ENCODE measurements at regions not wholly inside any gene's neighbourhood (a gene's known extent, or its start where the extent isn't known, plus 50 kb on each side); places are given as distances from the start of the nearest gene placed in this dataset.

DNA sequence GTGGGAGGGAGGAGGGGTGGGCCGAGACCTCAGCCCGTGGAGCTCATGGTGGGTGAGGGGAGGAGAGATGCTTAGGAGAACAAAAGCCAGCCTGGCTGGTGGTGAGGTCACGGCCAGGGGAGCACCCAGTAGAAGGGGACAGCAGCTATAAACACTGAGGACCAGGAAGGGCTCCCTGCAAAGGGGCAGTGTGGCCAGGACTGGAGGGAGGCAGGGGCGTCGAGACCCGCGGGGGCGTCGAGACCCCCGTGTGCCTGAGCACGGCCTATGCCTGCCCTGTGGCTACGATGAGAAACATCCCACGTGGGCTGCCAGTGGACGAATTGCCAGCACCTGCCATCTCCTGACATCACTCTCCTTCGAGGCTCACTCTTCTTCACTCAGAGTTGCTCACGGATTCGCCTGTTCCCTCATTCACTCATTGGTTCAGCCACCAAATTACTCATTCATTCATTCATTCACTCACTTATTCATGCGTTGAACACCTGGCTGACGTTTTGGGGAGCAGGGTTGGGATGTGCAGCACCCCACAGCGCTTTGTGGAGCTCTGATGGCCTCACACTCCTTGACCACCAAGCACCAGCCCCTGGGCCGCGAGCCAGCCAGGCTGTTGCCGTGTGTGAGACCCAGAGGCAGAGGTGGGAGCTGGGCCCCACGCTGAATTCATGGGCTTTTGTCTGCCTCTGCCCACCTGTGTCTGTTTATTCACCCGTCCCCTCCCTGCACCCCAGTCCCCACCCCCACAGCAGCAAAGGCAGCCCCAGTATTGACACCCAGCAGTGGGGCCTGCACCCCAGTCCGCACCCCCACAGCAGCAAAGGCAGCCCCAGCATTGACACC, 61.2 kb upstream of the BHLHE23 start:
- no peak for DNase-seq

DNA sequence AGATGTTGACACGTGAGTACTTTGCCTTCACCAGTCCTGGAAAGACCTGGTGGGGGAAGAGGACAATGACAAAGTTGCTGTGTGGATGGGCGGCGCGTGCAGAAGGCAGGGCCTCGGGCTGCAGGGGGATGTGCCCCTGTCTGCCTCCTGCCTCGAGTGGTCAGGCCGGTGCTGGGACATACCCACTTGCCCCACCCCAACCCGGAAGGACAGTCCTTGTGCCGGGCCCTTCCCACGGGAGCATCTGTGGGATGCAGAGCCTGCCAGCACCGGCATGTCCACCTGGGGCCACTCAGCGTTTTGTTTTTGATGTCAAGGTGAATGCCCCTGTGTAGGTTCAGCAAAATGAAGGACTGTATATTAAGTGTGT, 60.5 kb upstream of the BHLHE23 start:
- DNase-seq = no peak

DNA sequence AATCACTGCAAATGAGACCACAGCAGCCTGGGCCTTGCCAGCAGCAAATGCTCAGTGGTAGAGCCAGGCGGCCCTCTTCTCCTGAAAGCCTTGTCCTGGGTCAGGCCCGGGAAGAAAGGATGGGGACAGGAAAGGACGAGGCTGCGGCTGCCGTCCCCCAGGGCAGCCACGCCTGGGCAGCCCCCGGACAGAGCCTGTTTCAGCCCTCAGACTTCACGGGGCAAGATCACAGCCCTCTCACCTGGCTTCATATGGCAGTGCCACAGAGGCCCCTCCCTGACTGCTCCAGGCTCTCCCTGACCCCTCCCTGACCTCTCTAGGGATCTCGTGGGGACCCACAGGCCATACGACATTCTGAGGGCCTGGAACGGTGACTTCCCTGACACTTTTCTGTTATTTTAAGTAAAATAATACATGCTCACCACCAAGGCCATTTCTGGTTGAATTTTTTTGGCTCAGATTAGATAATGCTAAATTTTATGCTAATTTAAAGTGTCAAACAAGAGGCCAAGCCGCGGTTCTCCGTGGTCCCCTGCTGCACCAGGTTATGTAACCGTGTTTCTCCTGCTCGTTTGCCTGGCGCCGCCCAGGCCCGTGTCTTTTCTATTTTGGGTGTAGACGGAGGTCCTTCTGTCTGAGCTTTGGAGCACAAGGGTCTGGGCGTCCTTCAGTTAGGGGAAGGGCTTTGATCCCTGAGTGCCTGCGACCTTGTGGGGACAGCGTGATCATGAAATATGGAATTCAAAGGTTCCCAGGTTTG, 59.9 kb upstream of the BHLHE23 start:
- DNase-seq = no peak

DNA sequence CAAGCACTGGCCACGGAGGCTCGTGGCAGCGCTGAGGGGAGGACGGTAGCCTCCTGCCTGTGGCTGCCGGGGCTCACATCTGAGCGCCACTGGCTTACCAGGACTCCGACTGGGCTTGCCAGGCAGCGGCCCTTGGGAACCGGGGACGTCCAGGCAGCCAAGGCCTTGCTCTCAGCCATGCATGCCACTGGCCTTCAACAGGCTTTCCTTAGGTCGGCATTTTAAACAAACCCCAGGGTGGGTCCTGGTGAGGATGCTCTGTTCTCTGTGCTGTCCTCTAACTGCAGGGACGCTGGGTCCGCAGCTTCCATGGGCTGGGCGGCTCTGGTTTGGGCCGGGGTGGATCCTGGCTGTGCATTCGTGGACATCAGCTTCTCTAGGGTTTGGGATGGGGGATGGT, 59.1 kb upstream of the BHLHE23 start:
- DNase-seq = no peak

DNA sequence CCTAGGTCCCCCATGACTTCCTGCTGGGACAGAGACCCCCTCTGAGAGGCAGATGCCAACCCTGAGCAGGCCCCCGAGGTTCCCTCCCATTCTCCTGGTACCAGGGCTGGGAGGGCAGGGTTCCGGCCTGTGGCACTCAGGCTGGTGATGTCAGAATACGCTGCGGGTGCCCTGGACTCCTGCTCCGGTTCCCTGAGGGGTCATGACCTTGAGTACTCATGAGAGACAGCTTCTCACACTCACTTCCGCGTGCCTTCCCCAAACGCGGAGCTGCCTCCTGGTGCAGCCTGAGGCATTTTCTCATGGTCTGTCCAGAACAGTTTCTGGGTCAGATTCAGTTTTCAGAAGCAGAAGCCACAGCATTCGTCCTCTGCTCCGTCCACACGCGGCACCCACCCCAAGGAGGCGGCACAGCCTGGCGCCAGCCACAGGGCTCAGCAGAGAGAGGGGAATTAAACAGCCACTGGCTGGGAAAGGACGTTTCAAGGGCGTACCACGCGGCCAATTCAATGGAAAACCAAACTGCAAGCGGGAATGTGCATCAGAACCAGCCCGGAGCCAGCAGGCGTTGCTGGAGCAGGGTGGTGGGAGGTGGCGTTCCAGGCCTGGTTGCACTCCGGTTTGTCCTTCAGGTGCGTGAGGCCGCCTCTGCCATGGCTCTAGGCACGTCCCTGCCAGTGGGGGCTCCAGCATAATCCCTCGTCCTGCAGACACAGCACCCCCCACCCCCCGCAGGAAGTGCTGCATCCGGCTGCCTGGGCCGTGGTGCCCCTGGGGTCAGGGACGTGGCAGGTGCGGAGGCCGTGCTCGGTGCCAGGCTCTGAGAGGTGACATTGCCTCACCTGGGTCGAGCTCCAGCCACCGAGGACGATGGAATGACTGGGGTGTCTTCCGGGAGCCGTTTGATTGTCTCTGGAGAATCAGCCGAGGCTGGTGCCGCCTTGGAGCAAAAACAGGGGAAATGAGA, 58.3 kb upstream of the BHLHE23 start:
- DNase-seq = no peak

DNA sequence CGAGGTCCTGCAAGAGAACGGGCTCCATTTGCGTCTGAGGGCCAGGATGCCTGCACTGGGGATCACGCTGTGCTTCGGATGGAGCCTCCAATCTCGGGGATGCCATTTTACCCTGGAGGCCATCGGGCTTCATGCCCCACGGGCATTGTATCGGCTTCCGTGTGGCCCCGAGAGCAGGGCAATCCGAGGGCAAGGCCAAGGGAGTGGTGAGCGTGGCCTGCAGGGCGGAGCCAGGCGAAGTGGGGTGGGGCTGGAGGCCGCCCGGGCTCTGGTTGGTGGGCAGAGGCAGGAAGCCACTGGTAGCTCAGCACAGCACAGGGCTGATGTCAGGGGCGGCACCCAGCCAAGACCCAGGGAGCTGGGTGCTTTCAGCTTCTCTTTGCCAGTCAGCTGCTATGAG, 57.5 kb upstream of the BHLHE23 start:
- DNase-seq = no peak

DNA sequence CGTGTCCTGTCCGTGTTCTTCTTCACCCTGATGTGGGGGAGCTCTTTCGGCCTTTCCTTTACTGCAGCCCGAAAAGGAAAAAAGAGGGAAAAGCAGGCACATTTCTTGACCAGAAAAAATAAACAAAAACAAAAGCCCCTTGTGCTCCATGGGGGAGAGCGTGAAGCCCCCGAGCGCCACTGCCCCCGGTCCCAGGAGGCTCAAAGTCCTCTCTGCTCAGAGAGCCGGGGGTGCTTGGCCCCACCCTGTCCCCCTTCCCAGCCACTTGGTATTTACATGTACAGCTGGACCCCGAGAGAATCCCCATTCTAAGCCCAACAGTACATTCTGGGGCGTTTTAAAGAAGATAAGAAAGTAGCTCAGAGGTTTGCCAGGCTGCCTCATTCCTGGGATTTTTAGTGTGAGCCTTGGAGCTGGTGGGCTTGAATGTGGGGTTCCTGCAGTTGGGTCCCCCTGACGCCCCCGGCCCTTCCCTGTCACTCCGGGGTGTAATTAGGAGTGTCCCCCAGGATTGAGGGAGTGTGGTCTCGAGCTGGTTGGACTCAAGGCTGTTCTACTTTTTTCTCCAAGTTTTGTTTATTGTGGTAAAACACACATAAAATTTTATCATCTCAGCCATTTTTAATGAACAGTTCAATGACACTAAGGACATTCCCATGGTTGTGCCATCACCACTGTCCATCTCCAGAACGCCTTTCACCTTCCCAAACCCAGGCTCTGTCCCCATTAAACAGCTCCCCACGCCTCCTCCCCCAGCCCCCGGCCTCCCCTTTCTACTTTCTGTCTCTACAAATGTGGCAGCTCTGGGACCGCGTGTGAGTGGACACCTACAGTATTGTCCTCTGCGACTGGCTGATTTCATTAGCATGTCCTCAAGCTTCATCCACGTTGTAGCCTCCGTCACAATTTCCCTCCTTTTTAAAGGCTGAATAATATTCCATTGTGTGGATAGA, 55.7 kb upstream of the BHLHE23 start:
- DNase-seq = no peak

DNA sequence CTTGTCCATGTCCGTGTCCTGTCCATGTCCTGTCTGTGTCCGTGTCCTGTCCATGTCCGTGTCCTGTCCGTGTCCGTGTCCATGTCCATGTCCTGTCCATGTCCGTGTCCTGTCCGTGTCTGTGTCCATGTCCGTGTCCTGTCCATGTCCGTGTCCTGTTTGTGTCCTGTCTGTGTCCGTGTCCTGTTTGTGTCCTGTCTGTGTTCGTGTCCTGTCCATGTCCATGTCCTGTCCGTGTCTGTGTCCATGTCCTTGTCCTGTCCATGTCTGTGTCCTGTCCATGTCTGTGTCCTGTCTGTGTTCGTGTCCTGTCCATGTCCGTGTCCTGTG, 55.0 kb upstream of the BHLHE23 start:
- no peak for DNase-seq

DNA sequence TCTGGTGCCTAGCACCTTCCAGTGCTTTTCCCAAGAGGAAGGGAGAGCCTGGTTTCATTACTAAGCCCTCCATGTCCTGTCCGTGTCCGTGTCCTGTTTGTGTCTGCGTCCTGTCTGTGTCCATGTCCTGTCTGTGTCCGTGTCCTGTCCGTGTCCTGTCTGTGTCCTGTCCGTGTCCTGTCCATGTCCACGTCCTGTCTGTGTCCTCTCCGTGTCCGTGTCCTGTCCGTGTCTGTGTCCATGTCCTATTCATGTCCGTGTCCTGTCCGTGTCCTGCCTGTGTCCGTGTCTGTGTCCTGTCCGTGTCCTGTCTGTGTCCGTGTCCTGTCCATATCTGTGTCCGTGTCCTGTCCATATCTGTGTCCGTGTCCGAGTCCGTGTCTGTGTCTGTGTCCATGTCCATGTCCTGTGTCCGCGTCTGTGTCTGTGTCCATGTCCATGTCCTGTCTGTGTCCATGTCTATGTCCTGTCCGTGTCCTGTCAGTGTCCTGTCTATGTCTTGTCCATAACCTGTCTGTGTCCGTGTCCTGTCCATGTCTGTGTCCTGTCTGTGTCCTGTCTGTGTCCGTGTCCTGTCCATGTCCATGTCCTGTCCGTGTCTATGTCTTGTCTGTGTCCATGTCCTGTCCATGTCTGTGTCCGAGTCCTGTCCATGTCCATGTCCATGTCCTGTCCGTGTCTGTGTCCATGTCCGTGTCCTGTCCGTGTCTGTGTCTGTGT, 54.4 kb upstream of the BHLHE23 start:
- no peak for DNase-seq

DNA sequence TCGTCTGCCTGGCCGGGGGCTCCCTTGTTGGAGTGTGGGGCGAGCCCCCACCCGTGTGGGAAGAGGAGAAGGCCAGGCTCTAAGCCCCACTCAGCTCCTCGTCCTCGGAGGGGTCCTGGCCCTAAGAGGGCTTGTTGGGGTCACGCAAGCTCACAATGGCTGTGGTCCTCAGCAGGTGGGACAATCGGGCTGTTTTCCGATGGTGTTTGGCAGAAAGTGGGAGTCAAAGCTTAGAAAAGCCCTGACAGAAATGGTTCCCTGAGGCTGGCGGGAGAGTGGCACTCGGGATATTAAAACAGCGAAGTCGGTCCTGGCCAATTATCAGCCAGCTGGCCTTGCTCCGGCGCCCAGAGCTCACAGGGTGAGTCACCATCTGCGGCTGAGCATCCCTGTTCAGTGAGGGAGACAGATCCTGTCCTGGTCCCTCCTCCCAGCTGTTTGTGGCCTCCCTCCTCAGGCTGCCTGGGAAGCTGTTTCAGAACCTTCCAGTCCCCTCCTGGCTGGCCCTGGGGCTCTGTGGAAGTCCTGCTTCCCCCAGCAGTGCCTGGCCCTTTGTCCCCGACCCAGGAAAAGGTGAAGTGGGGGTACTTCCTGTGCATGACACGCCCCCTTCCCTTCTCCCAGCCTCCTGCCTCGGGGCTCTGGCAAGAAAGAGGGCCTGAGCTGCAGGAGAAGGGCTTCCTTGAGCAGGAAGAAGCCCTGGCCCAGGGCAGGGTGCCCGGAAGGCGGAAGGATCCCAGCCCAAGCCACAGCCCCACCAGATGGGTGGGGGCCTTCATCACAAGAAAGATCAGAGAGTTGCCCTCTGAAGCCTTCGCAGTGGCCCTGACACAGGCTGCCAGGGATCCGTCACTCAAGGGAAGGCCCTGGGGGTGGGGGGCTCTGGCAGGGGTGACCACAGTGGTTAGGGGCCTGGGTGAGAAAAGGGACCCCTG, 53.6 kb upstream of the BHLHE23 start:
- DNase-seq = no peak

DNA sequence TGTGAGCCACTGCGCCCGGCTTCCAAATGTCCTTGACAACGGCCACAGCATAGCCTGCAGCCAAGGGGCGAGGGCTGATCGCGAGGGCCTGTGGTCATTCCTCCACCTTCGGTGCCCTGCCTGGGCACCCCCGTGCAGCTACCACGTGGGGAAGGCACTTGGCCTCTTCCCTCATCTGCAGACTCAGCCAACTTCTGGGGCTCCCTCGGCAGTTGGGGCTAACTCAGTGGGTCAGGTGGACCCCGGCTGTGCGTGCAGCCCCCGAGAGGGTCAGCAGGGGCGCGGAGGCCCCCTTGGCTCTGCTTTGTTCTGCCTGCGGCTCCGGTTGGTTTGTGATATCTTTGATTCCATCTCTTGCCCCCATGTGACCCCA, 52.9 kb upstream of the BHLHE23 start:
- no peak for DNase-seq

DNA sequence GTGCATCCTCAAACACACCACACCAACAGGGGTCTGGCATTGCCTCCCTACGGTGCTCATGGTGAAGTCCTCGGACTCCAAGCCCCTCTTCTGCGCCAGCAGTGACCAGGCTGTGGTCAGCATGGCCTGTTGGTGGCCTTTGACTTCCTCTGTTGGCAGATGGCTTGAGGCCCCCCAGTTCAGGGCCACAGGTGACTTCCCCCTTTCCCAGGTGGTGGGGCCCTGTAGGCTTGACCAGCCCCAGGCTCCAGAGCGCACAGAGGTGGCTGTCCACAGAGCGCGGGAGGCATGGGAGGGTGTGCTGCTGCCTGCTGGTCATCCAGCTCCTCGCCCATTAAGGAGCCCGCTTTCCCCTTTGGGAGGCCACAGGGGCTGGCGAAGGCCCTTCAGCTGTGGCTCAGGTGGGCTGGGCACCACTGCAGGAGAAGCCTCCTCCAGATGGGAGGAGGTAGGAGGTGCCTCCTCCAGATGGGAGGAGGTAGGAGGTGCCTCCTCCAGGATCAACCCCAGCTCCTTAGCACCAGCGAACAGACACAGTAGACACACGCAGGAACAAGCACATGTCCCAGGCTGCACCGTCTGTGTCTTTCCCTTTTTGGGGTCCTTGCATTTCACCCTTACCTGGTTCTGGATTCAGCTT, 52.1 kb upstream of the BHLHE23 start:
- DNase-seq = no peak

DNA sequence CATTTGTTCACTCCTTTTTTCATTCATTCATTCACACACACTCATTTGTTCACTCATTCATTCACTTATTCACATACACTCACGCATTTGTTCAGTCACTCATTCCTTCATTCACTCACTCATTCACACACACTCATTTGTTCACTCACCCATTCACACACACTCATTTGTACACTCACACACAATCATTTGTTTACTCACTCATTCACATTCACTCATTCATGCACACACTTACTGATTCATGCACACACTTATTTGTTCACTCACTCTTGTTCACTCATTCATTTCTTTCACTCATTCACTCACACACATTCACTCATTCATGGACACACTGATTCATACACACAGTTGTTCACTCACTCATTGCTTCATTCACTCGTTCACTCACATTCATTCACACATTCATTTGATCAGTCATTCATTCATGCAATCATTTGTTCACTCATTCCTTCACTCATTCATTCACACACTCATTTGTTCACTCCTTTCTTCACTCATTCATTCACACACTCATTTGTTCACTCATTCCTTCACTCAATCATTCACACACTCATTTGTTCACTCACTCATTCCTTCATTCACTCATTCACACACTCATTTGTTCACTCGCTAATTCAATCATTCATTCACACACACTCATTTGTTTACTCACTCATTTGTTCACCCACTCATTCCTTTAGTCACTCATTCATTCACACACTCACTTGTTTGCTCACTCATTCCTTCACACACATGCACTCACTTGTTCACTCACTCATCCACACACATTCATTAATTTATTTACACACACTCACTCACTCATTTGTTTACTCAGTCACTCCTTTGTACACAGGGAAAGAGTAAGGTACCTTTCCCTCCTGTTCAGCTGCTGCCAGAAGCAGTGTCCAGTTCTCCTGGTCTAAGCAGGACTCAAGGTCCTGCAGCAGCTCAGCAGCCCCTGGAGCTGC, 50.7 kb upstream of the BHLHE23 start:
- no peak for DNase-seq

DNA sequence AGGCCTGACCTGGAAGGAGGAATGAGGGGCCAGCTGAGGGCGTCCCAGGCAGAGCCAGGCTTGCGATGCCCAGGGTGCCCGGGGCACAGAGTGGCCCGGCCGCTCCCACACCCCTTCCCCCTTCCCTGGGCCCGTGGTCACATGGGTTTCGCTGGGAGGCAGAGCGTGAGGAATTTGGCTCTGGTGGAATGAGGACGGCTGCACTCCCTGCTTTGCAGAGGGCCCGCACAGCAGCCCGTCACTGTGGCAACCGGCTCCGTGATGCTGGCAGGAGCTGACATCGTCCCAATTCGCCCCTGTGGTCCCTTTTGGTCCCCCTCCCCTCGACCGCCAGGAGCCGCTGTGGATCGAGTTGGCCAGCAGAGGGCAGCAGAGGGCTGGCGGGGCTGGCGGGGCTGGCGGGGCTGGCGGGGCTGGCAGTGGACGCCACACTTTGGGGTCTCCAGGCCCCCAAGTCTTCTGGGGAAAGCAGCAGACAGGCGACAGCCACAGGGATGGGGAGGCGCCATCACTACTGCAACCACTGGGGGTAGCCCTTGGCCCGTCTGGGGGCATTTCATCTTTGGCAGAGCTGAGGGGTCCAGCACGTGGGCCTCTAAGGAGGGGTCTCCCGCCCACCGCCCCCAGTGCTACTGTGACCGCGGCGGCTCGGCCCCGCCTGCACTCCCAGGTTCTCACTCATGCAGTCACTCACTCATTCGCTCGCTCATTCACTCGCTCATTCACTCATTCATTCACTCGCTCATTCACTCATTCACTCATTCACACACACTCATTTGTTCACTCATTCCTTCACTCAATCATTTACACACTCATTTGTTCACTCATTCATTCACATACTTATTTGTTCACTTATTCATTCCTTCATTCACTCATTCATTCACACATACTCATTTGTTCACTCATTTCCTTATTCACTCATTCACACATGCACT, 49.7 kb upstream of the BHLHE23 start:
- DNase-seq = peak; percentile 45
